HG03457 (cell line): ENCODE measurements at regions not wholly inside any gene's neighbourhood (a gene's known extent, or its start where the extent isn't known, plus 50 kb on each side); places are given as distances from the start of the nearest gene placed in this dataset.

Experiments used
- ATAC-seq: cut with Tn5 transposase; IDR thresholded peaks from one replicate; pipeline ENCODE4 v1.9.1; 2021; ENCODE audit warnings: moderate number of reproducible peaks; ENCODE audit not compliant: unreplicated experiment

GRCh38 chr9:81490605-81491331 lies 198.6 kb downstream of the TLE1 start:
- ATAC-seq: no peak

- no peak for ATAC-seq
Observed at GRCh38 chr9:81489046-81489445, 200.3 kb downstream of the TLE1 start.

GRCh38 chr9:81480828-81481604 lies 208.3 kb downstream of the TLE1 start:
- no peak for ATAC-seq

- ATAC-seq: no peak
Observed at GRCh38 chr9:81479573-81479972, 209.8 kb downstream of the TLE1 start.

- ATAC-seq: no peak
Observed at GRCh38 chr9:81477669-81478068, 211.7 kb downstream of the TLE1 start.

GRCh38 chr9:81476813-81477490 lies 212.4 kb downstream of the TLE1 start:
- no peak for ATAC-seq

- ATAC-seq: no peak
Observed at GRCh38 chr9:81474792-81475191, 214.6 kb downstream of the TLE1 start.

GRCh38 chr9:81474125-81474524 lies 215.2 kb downstream of the TLE1 start:
- ATAC-seq: no peak

GRCh38 chr9:81473708-81474107 lies 215.6 kb downstream of the TLE1 start:
- no peak for ATAC-seq

- no peak for ATAC-seq
Observed at GRCh38 chr9:81473206-81473605, 216.1 kb downstream of the TLE1 start.

- no peak for ATAC-seq
Observed at GRCh38 chr9:81472701-81473100, 216.6 kb downstream of the TLE1 start.

GRCh38 chr9:81470864-81471263 lies 218.5 kb downstream of the TLE1 start:
- ATAC-seq: no peak

- no peak for ATAC-seq
Observed at GRCh38 chr9:81468084-81468595, 221.2 kb downstream of the TLE1 start.

GRCh38 chr9:81466981-81467380 lies 222.4 kb downstream of the TLE1 start:
- no peak for ATAC-seq

- ATAC-seq: no peak
Observed at GRCh38 chr9:81465468-81466011, 223.8 kb downstream of the TLE1 start.

GRCh38 chr9:81462801-81463200 lies 226.5 kb downstream of the TLE1 start:
- ATAC-seq: no peak

- ATAC-seq: no peak
Observed at GRCh38 chr9:81461196-81461595, 228.2 kb downstream of the TLE1 start.

- ATAC-seq: no peak
Observed at GRCh38 chr9:81460693-81461092, 228.7 kb downstream of the TLE1 start.

- no peak for ATAC-seq
Observed at GRCh38 chr9:81459591-81459990, 229.8 kb downstream of the TLE1 start.

GRCh38 chr9:81456431-81457006 lies 232.8 kb downstream of the TLE1 start:
- no peak for ATAC-seq
